T-helper 1 cell treated with Interleukin-12 subunit alpha and Interleukin-12 subunit beta and Interleukin-4 antibody, amounts not matched to agents 30 μg/mL and 1 μg/mL, for 36 hours (primary cell): ENCODE measurements at regions not wholly inside any gene's neighbourhood (a gene's known extent, or its start where the extent isn't known, plus 50 kb on each side); places are given as distances from the start of the nearest gene placed in this dataset.
"Not testable (repeated sequence)": the region's sequence is repeated elsewhere in the genome, so short reads cannot be mapped to it uniquely, and the experiment has no call there.

Experiments used
- H3K27ac Mint-ChIP-seq: one replicate; pipeline ENCODE4 v1.8.0; 2021; ENCODE audit warnings: mild to moderate bottlenecking, mixed read lengths
- H3K27me3 Mint-ChIP-seq: one replicate; pipeline ENCODE4 v1.8.0; 2021; ENCODE audit warnings: low read depth, mixed read lengths
- H3K36me3 Mint-ChIP-seq: one replicate; pipeline ENCODE4 v1.8.0; 2021; ENCODE audit warnings: low read depth, mixed read lengths
- H3K4me1 Mint-ChIP-seq: one replicate; pipeline ENCODE4 v1.8.0; 2021; ENCODE audit warnings: low read depth, mixed read lengths
- H3K4me3 Mint-ChIP-seq: one replicate; pipeline ENCODE4 v1.8.0; 2021; ENCODE audit warnings: mild to moderate bottlenecking, moderate library complexity, mixed read lengths
- H3K9me3 Mint-ChIP-seq: one replicate; pipeline ENCODE4 v1.8.0; 2021; ENCODE audit warnings: mixed read lengths

DNA sequence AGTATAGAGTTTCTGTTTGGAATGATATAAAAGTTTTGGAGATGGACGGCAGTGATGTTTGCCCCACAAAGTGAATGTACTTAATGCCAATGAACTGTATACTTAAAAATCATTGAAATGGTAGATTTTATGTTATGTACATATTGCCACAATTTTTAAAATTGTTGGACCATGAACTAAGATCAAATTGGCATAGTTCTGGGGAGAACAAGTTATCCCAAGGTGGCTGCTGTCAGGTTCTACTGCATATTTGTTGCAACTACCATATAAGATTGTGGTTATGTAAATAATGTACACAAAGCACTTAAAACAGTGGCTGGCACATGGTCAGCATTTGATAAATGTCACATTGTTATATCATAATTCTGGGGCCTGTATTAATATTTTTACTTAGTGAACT is 466.4 kb downstream of the SIPA1L2 start:
- Mint-ChIP-seq H3K27me3 (no peaks in the 10 kb centered on the region), H3K27ac (no peak overlapping the region), H3K36me3 (no peaks in the 10 kb centered on the region), H3K9me3 (peaks cover 3% of the 10 kb centered on the region), H3K4me1 (no peaks in the 10 kb centered on the region), H3K4me3 (no peak overlapping the region)

DNA sequence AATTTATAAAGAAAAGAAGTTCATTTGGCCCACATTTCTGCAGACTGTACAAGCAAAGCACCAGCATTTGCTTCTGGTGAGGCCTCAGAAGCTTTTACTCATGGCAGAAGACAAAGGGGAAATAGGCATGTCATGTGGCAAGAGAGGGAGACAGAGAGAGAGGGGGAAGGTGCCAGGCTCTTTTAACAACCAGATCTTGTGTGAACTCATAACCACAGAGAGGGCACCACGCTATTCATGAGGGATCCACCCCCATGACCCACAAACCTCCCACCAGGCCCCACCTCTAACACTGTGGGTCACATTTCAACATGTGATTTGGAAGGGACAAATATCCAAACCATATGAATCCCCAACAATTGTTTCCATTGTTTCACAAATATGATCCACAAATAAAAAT is 467.9 kb downstream of the SIPA1L2 start:
- no peaks in the 10 kb centered on the region for H3K36me3 Mint-ChIP-seq
- peaks cover 5% of the 10 kb centered on the region for H3K9me3 Mint-ChIP-seq
- H3K4me3 Mint-ChIP-seq: no peak overlapping the region
- H3K27ac Mint-ChIP-seq: no peak overlapping the region
- H3K27me3 Mint-ChIP-seq: no peaks in the 10 kb centered on the region
- no peaks in the 10 kb centered on the region for H3K4me1 Mint-ChIP-seq

DNA sequence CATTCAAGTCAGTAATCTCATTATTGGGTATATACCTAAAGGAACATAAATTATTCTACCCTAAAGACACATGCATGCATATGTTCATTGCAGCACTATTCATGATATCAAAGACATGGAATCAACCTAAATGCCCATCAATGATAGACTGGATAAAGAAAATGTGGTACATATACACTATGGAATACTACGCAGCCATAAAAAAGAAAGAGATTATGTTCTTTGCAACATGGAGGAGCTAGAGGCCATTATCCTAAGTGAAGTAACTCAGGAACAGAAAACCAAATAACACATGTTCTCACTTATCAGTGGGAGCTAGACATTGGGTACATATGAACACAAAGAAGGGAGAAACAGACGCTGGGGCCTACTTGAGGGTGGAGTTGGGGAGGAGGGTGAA is 471.4 kb downstream of the SIPA1L2 start:
- H3K4me1 Mint-ChIP-seq, H3K9me3 Mint-ChIP-seq, H3K27me3 Mint-ChIP-seq, H3K36me3 Mint-ChIP-seq, H3K27ac Mint-ChIP-seq, H3K4me3 Mint-ChIP-seq: not testable (repeated sequence)

DNA sequence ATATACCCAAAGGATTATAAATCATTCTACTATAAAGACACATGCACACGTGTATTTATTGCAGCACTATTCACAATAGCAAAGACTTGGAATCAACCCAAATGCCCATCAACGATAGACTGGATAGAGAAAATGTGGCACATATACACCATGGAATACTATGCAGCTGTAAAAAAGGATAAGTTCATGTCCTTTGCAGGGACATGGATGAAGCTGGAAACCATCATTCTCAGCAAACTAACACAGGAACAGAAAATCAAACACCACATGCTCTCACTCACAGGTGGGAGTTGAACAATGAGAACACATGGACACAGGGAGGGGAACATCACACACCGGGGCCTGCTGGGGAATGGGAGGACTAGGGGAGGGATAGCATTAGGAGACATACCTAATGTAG is 473.9 kb downstream of the SIPA1L2 start:
- H3K4me3 Mint-ChIP-seq, H3K36me3 Mint-ChIP-seq, H3K27ac Mint-ChIP-seq, H3K27me3 Mint-ChIP-seq, H3K9me3 Mint-ChIP-seq, H3K4me1 Mint-ChIP-seq: not testable (repeated sequence)

DNA sequence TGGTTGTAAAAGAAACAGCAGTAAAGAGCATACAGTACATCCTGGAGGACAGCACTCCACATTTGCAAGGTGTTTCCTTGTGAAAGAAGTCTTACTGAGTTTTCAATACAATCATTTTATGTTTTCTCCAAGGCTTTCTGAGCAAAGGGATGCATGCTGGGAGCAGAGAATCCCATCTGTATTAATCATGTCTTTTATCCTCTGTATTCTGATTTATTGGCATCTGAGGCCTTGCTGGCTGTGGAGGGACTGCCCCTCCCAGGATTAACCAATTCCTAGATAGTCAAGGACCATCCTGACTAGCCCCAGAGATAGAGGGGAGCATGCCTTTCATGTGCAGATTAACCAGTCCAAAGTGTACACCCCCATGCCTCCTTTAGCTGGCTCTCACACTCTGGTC is 476.3 kb downstream of the SIPA1L2 start:
- no peaks in the 10 kb centered on the region for H3K36me3 Mint-ChIP-seq

DNA sequence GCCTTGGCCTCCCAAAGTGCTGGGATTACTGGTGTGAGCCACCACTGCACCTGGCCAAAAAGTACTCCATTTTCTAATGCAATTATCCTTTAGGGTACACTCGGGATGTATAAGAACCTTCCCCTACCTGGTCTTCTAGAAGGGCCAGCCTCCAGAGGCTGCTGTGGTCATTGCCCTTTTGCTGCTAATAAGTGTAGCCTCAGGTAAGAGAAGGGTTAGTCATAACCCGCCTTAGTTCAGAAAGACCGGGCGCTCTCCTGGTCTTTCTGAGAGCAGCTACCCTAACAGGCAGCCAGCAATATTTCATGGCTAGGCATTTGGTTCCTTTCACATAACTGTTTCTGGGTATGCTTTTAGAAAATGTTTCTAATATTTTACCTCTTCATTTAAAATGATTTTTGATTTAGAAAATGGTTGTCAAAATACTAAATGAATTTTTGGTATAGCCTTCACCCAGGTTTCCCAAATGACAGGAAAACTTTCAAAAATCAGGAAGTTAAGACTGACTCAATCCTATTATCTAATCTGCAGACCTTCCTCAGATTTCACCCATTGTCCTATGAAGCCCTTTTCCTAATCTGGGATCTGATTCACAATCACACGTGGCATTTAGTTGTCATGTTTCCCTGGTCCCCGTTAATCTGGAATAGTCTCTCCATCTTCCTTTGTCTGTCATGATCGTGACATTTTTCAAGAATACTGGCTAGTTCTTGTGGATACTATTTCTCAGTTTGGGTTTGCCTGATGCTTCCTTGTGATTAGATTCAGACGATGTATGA is 479.0 kb downstream of the SIPA1L2 start:
- Mint-ChIP-seq H3K27ac (no peak overlapping the region), H3K4me1 (no peaks in the 10 kb centered on the region), H3K36me3 (no peaks in the 10 kb centered on the region), H3K4me3 (no peak overlapping the region), H3K27me3 (peaks cover 10% of the 10 kb centered on the region), H3K9me3 (no peaks in the 10 kb centered on the region)

More for the DNA sequence above, 476.3 kb downstream of the SIPA1L2 start:
- Mint-ChIP-seq H3K9me3 (peaks cover 3% of the 10 kb centered on the region), H3K4me3 (no peak overlapping the region), H3K27me3 (no peaks in the 10 kb centered on the region), H3K27ac (no peak overlapping the region), H3K4me1 (no peaks in the 10 kb centered on the region)

DNA sequence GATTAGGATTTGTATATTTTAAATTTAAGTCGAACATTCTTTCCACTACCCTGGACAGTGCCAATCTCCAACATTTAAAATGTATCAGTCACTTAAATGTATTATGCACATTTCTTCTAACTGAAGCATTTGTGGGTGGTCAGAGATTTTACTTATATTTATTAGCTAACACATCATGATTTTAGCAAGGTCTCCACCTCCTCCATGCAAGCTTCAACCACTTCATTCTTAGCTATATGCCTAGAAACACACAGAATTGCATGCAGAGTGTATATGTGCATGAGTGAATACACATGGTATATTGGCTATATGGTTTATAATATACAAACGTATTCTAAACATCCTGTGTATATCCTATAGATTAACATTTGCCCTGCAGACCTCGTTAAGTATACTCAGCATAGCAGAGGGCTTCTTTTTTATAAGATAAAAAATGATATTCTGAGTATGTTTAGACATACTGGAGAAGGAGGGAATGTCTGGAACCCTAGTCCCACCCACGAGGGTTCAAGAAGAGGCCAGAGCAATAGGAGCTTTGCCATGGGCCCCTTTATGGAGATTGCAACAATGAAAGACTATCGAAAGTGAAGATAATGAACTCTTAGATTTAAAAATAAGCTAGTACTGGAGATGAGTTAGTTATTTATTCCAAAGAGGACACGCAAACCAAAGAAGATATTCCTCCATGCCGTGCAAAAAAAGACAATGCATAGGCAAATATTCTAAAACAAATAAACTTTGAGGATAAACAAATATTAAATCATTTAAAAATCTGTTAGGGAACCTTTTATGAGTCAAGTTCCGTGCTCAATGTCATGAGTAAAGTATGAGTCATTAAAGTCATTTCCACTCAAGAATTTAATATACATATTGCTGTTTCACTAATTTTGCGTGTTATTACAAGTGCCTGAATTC is 480.4 kb downstream of the SIPA1L2 start:
- Mint-ChIP-seq H3K27ac (no peak overlapping the region), H3K36me3 (no peaks in the 10 kb centered on the region), H3K4me3 (no peak overlapping the region), H3K27me3 (peaks cover 10% of the 10 kb centered on the region), H3K4me1 (no peaks in the 10 kb centered on the region), H3K9me3 (no peaks in the 10 kb centered on the region)

DNA sequence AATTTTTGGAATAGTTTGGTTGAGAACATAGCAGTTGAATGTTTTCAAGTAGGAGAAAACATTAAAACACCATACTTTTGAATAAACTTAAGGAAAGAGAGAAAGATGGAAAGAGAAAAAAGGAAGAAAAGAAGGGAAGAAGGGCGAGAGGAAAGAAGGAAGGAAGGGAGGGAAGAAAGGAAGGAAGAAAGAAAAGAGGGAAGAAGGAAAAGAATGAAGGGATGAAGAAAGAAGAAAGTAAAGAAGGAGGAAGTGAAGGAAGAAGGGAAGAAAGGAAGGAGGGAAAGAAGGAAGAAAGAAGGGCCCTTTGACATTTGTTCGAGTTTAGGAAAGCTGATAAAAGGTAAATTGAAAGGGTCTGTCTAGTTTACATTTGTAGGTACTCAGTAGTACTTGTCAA is 482.7 kb downstream of the SIPA1L2 start:
- Mint-ChIP-seq H3K36me3 (no peaks in the 10 kb centered on the region), H3K27me3 (peaks cover 10% of the 10 kb centered on the region), H3K4me1 (no peaks in the 10 kb centered on the region), H3K27ac (no peak overlapping the region), H3K9me3 (no peaks in the 10 kb centered on the region), H3K4me3 (no peak overlapping the region)

DNA sequence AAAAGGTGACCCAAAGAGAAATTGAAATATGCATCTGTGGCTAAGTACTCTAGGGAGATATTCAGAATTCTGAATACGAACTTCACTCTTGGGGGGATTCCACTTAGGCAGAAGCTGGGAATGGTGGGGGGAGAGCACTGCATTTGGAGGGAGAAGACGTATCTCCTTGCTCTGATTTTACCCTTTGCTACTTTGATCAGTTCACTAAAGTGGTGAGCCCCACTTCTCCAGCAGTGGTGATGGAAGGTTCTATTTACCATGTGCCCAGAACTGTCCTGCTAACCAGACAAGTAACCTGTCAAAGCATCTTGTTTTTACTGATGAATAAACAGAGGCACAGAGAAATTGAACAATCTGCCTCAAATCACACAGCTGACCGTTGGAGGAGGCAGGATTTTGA is 483.4 kb downstream of the SIPA1L2 start:
- H3K36me3 Mint-ChIP-seq: no peaks in the 10 kb centered on the region
- no peaks in the 10 kb centered on the region for H3K9me3 Mint-ChIP-seq
- H3K4me1 Mint-ChIP-seq: no peaks in the 10 kb centered on the region
- H3K4me3 Mint-ChIP-seq: no peak overlapping the region
- H3K27me3 Mint-ChIP-seq: peaks cover 10% of the 10 kb centered on the region
- no peak overlapping the region for H3K27ac Mint-ChIP-seq

DNA sequence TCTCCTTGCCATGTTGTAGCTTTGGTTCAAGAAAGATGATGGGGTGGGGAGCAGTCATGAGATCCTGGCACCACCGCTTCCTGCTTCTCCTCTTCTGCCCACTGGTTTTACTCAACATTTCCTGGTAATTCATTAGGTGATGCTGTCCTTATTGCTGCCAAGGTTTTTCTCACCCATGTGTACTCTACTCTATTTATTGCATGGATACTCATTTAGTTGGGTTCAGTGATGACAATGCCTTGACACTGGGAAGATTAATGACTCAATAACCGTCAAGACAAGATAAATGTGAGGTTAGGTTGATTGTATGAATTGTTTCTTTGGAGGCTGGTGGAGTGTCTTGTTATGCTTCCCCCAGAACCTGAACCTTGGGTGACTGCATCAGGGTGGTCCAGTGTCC is 484.2 kb downstream of the SIPA1L2 start:
- H3K27ac Mint-ChIP-seq: no peak overlapping the region
- no peaks in the 10 kb centered on the region for H3K9me3 Mint-ChIP-seq
- peaks cover 10% of the 10 kb centered on the region for H3K27me3 Mint-ChIP-seq
- H3K36me3 Mint-ChIP-seq: no peaks in the 10 kb centered on the region
- H3K4me3 Mint-ChIP-seq: no peak overlapping the region
- no peaks in the 10 kb centered on the region for H3K4me1 Mint-ChIP-seq

DNA sequence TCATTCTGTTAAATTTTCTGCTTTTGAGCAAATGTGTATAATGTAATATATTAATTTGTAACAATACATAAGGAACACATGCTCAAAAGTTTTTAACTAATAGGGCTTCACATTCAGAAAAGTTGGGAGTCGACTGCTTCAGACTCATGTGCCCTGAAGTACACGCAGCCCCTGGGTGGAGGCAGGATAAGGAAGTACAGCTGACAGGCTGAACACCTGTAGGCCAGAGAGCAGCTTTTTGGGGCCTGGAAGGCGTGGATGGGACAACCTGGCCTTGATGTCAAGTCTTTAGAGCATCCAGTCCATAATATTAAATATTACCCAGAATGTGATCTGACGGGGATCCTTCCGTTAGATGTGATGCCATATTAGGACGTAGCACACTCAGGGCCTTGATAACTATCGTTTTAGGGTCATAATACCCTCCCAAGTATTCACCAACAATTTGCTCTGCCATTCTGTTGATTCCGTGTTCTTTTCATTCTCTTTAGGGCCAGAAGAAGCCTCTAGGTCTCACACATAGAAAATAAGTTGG is 485.2 kb downstream of the SIPA1L2 start:
- no peaks in the 10 kb centered on the region for H3K4me1 Mint-ChIP-seq
- no peak overlapping the region for H3K4me3 Mint-ChIP-seq
- no peak overlapping the region for H3K27ac Mint-ChIP-seq
- H3K9me3 Mint-ChIP-seq: no peaks in the 10 kb centered on the region
- H3K36me3 Mint-ChIP-seq: no peaks in the 10 kb centered on the region
- H3K27me3 Mint-ChIP-seq: peaks cover 10% of the 10 kb centered on the region

DNA sequence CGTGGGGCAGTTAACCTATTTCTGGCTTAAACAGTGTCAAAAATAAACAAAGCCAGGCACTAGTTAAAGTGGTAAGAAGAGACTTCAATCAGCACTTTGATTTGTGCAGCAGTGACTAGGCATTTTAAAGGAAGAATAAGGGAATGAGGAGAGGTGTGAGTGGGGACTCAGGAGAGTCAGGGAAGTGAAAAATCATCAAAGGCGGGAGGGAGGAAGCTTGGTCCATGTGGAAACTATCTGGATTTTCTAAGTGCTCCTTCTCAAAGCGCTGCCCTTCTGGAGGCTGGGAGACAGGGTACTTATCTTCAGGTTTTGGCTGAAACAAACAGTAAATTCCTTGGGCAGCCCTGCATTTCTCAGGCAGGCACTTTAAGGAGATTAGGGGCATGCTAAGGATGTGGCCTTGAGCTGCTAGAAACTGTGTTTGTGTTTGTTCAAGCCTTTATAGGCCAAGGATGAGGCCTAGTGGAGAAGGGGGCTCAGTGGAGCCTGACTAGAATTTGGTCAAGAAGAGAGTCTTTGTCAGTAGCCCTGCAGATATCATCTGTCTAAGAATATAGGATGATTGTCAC is 486.5 kb downstream of the SIPA1L2 start:
- Mint-ChIP-seq H3K27me3 (peaks cover 10% of the 10 kb centered on the region), H3K4me1 (no peaks in the 10 kb centered on the region), H3K27ac (no peak overlapping the region), H3K9me3 (no peaks in the 10 kb centered on the region), H3K36me3 (no peaks in the 10 kb centered on the region), H3K4me3 (no peak overlapping the region)

DNA sequence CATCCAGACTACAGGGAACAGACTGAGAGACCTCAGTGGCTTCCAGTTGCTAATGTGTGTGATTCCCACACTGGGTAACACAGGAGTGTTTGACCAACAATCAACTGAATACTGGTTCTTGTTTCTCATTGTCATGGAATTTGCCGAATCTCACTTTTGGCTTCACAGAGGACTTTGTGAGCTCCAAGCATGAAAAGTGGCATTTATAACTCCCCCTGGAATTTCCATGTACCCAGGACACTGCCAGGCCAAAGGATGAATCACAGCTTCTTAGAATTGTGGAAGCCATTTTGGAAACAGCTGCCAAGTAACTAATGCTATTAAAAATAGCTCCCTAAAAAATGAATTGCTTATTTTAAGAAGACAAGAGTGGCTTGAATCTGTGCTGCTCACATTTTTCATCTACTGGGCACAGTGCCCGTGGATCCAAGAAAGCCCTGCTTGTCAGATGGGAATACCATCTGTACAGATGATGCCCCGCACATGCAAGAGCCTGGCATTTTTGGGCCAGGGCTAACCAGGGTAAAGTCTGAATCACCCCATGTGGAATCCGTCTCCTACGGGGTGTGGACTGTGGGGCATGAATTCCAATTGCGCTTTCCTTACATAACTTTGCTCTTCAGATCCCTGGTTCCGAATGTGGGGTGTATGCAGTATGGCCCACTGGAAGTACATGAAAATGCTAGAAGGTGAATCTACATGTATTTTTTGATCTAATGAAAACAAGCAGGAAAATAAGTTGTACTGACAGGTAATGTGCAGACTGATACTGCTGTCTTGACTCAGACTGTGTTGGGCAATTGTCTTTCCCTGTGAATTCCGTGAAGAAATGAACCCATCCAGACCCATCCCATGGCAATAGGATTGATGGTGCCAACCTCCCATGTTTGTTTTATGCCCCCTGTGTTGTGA is 487.3 kb downstream of the SIPA1L2 start:
- H3K36me3 Mint-ChIP-seq: no peaks in the 10 kb centered on the region
- no peaks in the 10 kb centered on the region for H3K9me3 Mint-ChIP-seq
- H3K27me3 Mint-ChIP-seq: peaks cover 5% of the 10 kb centered on the region
- H3K27ac Mint-ChIP-seq: no peak overlapping the region
- H3K4me3 Mint-ChIP-seq: no peak overlapping the region
- H3K4me1 Mint-ChIP-seq: no peaks in the 10 kb centered on the region

DNA sequence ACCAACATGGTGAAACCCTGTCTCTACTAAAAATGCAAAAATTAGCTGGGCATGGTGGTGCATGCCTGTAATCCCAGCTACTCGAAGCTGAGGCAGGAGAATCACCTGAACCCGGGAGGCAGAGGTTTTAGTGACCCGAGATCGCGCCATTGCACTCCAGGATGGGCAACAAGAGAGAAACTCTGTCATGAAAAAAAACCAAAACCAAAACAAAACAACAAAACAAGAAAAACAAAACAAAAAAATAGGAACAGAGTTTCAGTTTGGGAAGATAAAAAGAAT is 488.8 kb downstream of the SIPA1L2 start:
- not testable (repeated sequence) for H3K4me1 Mint-ChIP-seq, H3K27me3 Mint-ChIP-seq, H3K36me3 Mint-ChIP-seq, H3K9me3 Mint-ChIP-seq, H3K27ac Mint-ChIP-seq, H3K4me3 Mint-ChIP-seq
